HG02798 (cell line): ENCODE measurements at regions not wholly inside any gene's neighbourhood (a gene's known extent, or its start where the extent isn't known, plus 50 kb on each side); places are given as distances from the start of the nearest gene placed in this dataset.
A peak's percentile ranks its signal among the peaks of the same experiment; 100 is the strongest.
"Not testable (repeated sequence)": the region's sequence is repeated elsewhere in the genome, so short reads cannot be mapped to it uniquely, and the experiment has no call there.

Experiments
- ATAC-seq: cut with Tn5 transposase; IDR thresholded peaks from one replicate; pipeline ENCODE4 v1.9.1; 2021; ENCODE audit warnings: mild to moderate bottlenecking; ENCODE audit not compliant: unreplicated experiment, poor library complexity

- no peak for ATAC-seq
These were observed 164.9 kb upstream of the HEY2 start for GRCh38 chr6:125584468-125584939.

- no peak for ATAC-seq
These were observed 164.0 kb upstream of the HEY2 start for GRCh38 chr6:125585470-125585869.

GRCh38 chr6:125586074-125586473, 163.4 kb upstream of the HEY2 start:
- ATAC-seq, result no peak

- ATAC-seq, result no peak
These were observed 162.8 kb upstream of the HEY2 start for GRCh38 chr6:125586605-125587004.

GRCh38 chr6:125587666-125588632, 161.5 kb upstream of the HEY2 start:
- ATAC-seq, result no peak

- not testable (repeated sequence) for ATAC-seq
These were observed 157.6 kb upstream of the HEY2 start for GRCh38 chr6:125591796-125592195.

GRCh38 chr6:125593746-125594145, 155.7 kb upstream of the HEY2 start:
- no peak for ATAC-seq

GRCh38 chr6:125596020-125596419, 153.4 kb upstream of the HEY2 start:
- ATAC-seq, result no peak

GRCh38 chr6:125597411-125598253, 151.8 kb upstream of the HEY2 start:
- peak; percentile 79 for ATAC-seq

GRCh38 chr6:125598422-125598821, 151.0 kb upstream of the HEY2 start:
- ATAC-seq, result no peak

- ATAC-seq, result no peak
These were observed 145.2 kb upstream of the HEY2 start for GRCh38 chr6:125604257-125604656.

GRCh38 chr6:125611573-125612344, 137.7 kb upstream of the HEY2 start:
- no peak for ATAC-seq

- no peak for ATAC-seq
These were observed 137.0 kb upstream of the HEY2 start for GRCh38 chr6:125612345-125612846.

- ATAC-seq, result no peak
These were observed 130.8 kb upstream of the HEY2 start for GRCh38 chr6:125618629-125619028.

- ATAC-seq, result no peak
These were observed 126.3 kb upstream of the HEY2 start for GRCh38 chr6:125623085-125623484.

- no peak for ATAC-seq
These were observed 118.3 kb upstream of the HEY2 start for GRCh38 chr6:125631165-125631564.

- not testable (repeated sequence) for ATAC-seq
These were observed 113.4 kb upstream of the HEY2 start for GRCh38 chr6:125636011-125636410.

- no peak for ATAC-seq
These were observed 112.8 kb upstream of the HEY2 start for GRCh38 chr6:125636671-125637070.

GRCh38 chr6:125637207-125637606, 112.2 kb upstream of the HEY2 start:
- ATAC-seq, result no peak

GRCh38 chr6:125639466-125640020, 109.9 kb upstream of the HEY2 start:
- no peak for ATAC-seq
